ENCODE measurements at regions not wholly inside any gene's neighbourhood (a gene's known extent, or its start where the extent isn't known, plus 50 kb on each side); places are given as distances from the start of the nearest gene placed in this dataset.

DNA sequence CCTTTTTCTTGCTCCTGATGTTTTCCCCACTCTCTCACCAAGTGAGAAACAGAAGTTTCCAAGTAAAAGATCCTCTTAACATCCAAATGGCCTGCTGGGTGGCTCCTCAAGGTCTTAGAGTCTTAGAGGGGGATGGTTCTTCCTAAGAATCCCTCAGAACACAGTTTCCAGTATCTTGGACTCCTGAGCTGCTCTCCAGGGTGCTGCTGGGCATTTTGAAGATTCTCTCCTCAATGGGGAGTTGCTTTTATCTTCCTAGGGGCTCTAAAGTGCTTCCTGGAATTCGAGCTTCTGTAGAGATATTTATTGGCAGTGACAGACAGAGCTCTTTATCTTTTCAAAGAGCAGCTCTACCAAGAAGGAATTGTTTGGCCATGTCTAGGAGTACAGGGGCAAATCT is 70.8 kb upstream of the SLC35B3 start:
- Histone ChIP-seq H4K91ac (ENCODE audit: low read depth, low read length) (no peak overlapping the region), H2BK5ac (ENCODE audit: low read depth, low read length, poor library complexity) (no peak overlapping the region), H3K27me3 (ENCODE audit: insufficient read depth, low read length) (no peaks in the 10 kb centered on the region), H3K79me1 (ENCODE audit: low read length) (no peaks in the 10 kb centered on the region), H3K4me1 (ENCODE audit: control insufficient read depth in 1 of 2, insufficient read depth in 2 of 2, low read length in 2 of 2) (no peaks in the 10 kb centered on the region), H3K14ac (ENCODE audit: low read length) (no peak overlapping the region), H3K9ac (ENCODE audit: low read length) (no peak overlapping the region), H3K4me2 (ENCODE audit: low read length) (no peak overlapping the region), H3K36me3 (ENCODE audit: control insufficient read depth in 1 of 2, insufficient read depth in 2 of 2, low read length in 2 of 2) (no peaks in the 10 kb centered on the region), H2BK120ac (ENCODE audit: insufficient read depth, low read length, poor library complexity) (no peak overlapping the region), H4K8ac (ENCODE audit: low read depth, low read length) (no peak overlapping the region), H2AK5ac (ENCODE audit: low read length) (no peak overlapping the region), H3K4ac (ENCODE audit: low read depth, low read length) (no peak overlapping the region), H4K12ac (ENCODE audit: low read depth, low read length) (no peak overlapping the region), H3K27ac (ENCODE audit: low read depth, low read length) (no peak overlapping the region), H2AFZ (ENCODE audit: insufficient read depth, low read length, poor library complexity) (no peak overlapping the region), H3K9me3 (ENCODE audit: insufficient read depth, low read depth, low read length) (no peaks in the 10 kb centered on the region), H3K79me2 (ENCODE audit: control insufficient read depth, insufficient read depth, low read length, poor library complexity) (no peaks in the 10 kb centered on the region), H3K18ac (ENCODE audit: low read length) (no peak overlapping the region), H2BK12ac (ENCODE audit: low read length) (no peak overlapping the region), H3K23ac (ENCODE audit: low read length) (no peak overlapping the region), H3K4me3 (ENCODE audit: low read depth, low read length) (no peak overlapping the region)
- DNase-seq, result no peak
- WGBS (ENCODE audit: extremely low coverage, insufficient coverage, insufficient read length), result no CpG with 5 or more reads among the region's 1 CpG

DNA sequence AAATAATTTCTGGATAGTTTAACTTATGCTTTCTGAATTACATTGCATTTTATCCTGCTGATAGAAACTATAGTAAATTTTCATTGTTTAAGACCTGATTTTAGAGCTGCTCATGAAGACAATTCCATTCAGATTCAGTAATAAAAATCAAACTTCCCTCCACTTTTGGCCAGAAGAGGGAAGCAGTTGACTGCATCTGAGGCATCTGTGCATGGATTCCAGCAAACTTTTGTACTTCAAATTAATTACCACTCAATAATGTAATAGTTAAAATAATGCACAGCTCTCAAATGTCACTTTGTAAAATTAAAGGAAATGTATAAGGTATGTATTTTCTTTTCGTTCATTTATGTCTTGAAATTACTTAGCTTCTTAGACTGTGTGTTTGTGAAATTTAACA is 64.2 kb upstream of the SLC35B3 start:
- Histone ChIP-seq H3K4me2 (ENCODE audit: low read length) (no peak overlapping the region), H4K8ac (ENCODE audit: low read depth, low read length) (no peak overlapping the region), H3K4me1 (ENCODE audit: control insufficient read depth in 1 of 2, insufficient read depth in 2 of 2, low read length in 2 of 2) (no peaks in the 10 kb centered on the region), H3K4me3 (ENCODE audit: low read depth, low read length) (no peak overlapping the region), H3K36me3 (ENCODE audit: control insufficient read depth in 1 of 2, insufficient read depth in 2 of 2, low read length in 2 of 2) (no peaks in the 10 kb centered on the region), H3K79me2 (ENCODE audit: control insufficient read depth, insufficient read depth, low read length, poor library complexity) (no peaks in the 10 kb centered on the region), H2BK12ac (ENCODE audit: low read length) (no peak overlapping the region), H3K27ac (ENCODE audit: low read depth, low read length) (no peak overlapping the region), H3K4ac (ENCODE audit: low read depth, low read length) (no peak overlapping the region), H2AK5ac (ENCODE audit: low read length) (no peak overlapping the region), H2BK120ac (ENCODE audit: insufficient read depth, low read length, poor library complexity) (no peak overlapping the region), H3K79me1 (ENCODE audit: low read length) (no peaks in the 10 kb centered on the region), H4K12ac (ENCODE audit: low read depth, low read length) (no peak overlapping the region), H3K9ac (ENCODE audit: low read length) (no peak overlapping the region), H3K23ac (ENCODE audit: low read length) (no peak overlapping the region), H3K27me3 (ENCODE audit: insufficient read depth, low read length) (no peaks in the 10 kb centered on the region), H4K91ac (ENCODE audit: low read depth, low read length) (no peak overlapping the region), H2AFZ (ENCODE audit: insufficient read depth, low read length, poor library complexity) (no peak overlapping the region), H2BK5ac (ENCODE audit: low read depth, low read length, poor library complexity) (no peak overlapping the region), H3K9me3 (ENCODE audit: insufficient read depth, low read depth, low read length) (no peaks in the 10 kb centered on the region), H3K14ac (ENCODE audit: low read length) (no peak overlapping the region), H3K18ac (ENCODE audit: low read length) (no peak overlapping the region)
- no CpG with 5 or more reads among the region's 1 CpG for WGBS (ENCODE audit: extremely low coverage, insufficient coverage, insufficient read length)
- DNase-seq, result peak in 1 of 2 donors; percentile 26

DNA sequence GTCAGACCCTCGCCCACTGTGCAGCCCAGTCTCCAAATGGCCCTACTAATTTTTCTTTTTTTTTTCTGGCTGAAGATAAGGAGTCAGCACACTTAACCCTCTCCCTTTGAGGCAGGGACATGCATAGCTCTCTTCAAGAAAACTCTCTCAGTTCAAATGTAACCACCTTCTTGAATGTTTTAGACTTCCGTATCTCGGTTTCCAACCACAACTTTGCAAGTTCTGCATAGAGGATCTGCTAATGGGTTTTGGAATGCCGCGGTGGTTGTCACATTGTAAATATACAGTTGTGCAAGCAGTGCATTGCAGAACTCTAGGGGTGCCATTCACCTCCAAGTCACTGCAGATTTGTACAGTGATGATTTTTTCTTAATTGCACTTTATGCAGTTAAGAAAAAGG is 59.4 kb upstream of the SLC35B3 start:
- no peak overlapping the region for H2BK12ac ChIP-seq (ENCODE audit: low read length)
- H4K8ac ChIP-seq (ENCODE audit: low read depth, low read length), result no peak overlapping the region

DNA sequence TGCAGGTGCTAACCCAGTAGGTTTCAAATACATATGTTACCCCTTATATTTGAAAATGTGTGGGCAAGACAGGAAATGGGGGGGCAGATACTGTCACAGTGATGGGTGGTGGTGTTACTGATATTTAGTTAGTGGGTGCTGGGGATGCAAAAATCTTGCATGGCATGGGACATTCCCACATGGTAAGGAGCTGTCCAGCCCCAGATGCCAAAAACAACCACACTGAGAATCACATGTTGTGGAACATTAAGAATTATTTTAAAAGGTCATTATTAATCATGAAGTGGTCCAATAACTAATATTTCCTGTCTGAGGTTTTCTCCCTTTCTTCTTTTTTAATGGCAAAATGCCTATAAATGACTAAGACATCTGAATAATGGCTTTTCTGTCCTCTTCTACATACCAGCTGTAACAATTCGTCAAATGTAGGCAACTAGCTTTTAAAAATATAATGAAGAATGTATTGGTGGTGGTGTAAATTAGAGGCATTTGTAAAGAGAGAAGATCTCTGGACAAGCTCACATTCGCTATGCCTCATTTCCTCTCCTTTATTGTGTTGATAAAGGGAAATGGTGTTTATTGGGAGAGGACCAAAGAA is 57.3 kb upstream of the SLC35B3 start:
- no peak overlapping the region for H2BK120ac ChIP-seq (ENCODE audit: insufficient read depth, low read length, poor library complexity)
- no peaks in the 10 kb centered on the region for H3K9me3 ChIP-seq (ENCODE audit: insufficient read depth, low read depth, low read length)
- H3K36me3 ChIP-seq (ENCODE audit: control insufficient read depth in 1 of 2, insufficient read depth in 2 of 2, low read length in 2 of 2), result no peaks in the 10 kb centered on the region
- no peak for DNase-seq
- no peak overlapping the region for H3K4ac ChIP-seq (ENCODE audit: low read depth, low read length)
- no peak overlapping the region for H3K18ac ChIP-seq (ENCODE audit: low read length)
- no peak overlapping the region for H2AK5ac ChIP-seq (ENCODE audit: low read length)
- H4K8ac ChIP-seq (ENCODE audit: low read depth, low read length), result no peak overlapping the region
- H3K4me2 ChIP-seq (ENCODE audit: low read length), result no peak overlapping the region
- H3K23ac ChIP-seq (ENCODE audit: low read length), result no peak overlapping the region
- H2AFZ ChIP-seq (ENCODE audit: insufficient read depth, low read length, poor library complexity), result no peak overlapping the region
- H2BK12ac ChIP-seq (ENCODE audit: low read length), result no peak overlapping the region
- H3K79me1 ChIP-seq (ENCODE audit: low read length), result no peaks in the 10 kb centered on the region
- no peak overlapping the region for H3K14ac ChIP-seq (ENCODE audit: low read length)
- no peaks in the 10 kb centered on the region for H3K79me2 ChIP-seq (ENCODE audit: control insufficient read depth, insufficient read depth, low read length, poor library complexity)
- H2BK5ac ChIP-seq (ENCODE audit: low read depth, low read length, poor library complexity), result no peak overlapping the region
- H4K12ac ChIP-seq (ENCODE audit: low read depth, low read length), result no peak overlapping the region
- WGBS (ENCODE audit: extremely low coverage, insufficient coverage, insufficient read length), result no CpG with 5 or more reads among the region's 2 CpGs
- H4K91ac ChIP-seq (ENCODE audit: low read depth, low read length), result no peak overlapping the region
- no peaks in the 10 kb centered on the region for H3K4me1 ChIP-seq (ENCODE audit: control insufficient read depth in 1 of 2, insufficient read depth in 2 of 2, low read length in 2 of 2)
- H3K27ac ChIP-seq (ENCODE audit: low read depth, low read length), result no peak overlapping the region
- no peaks in the 10 kb centered on the region for H3K27me3 ChIP-seq (ENCODE audit: insufficient read depth, low read length)
- no peak overlapping the region for H3K4me3 ChIP-seq (ENCODE audit: low read depth, low read length)
- H3K9ac ChIP-seq (ENCODE audit: low read length), result no peak overlapping the region

More for the DNA sequence above, 59.4 kb upstream of the SLC35B3 start:
- no peak overlapping the region for H2BK120ac ChIP-seq (ENCODE audit: insufficient read depth, low read length, poor library complexity)
- H2AFZ ChIP-seq (ENCODE audit: insufficient read depth, low read length, poor library complexity), result no peak overlapping the region
- H3K79me2 ChIP-seq (ENCODE audit: control insufficient read depth, insufficient read depth, low read length, poor library complexity), result no peaks in the 10 kb centered on the region
- no peak overlapping the region for H4K91ac ChIP-seq (ENCODE audit: low read depth, low read length)
- no peak overlapping the region for H3K18ac ChIP-seq (ENCODE audit: low read length)
- no peaks in the 10 kb centered on the region for H3K4me1 ChIP-seq (ENCODE audit: control insufficient read depth in 1 of 2, insufficient read depth in 2 of 2, low read length in 2 of 2)
- H3K14ac ChIP-seq (ENCODE audit: low read length), result no peak overlapping the region
- H4K12ac ChIP-seq (ENCODE audit: low read depth, low read length), result no peak overlapping the region
- no peak overlapping the region for H3K4me3 ChIP-seq (ENCODE audit: low read depth, low read length)
- H3K9ac ChIP-seq (ENCODE audit: low read length), result no peak overlapping the region
- no peak for DNase-seq
- no peak overlapping the region for H3K27ac ChIP-seq (ENCODE audit: low read depth, low read length)
- no peak overlapping the region for H3K4ac ChIP-seq (ENCODE audit: low read depth, low read length)
- no peaks in the 10 kb centered on the region for H3K9me3 ChIP-seq (ENCODE audit: insufficient read depth, low read depth, low read length)
- no peak overlapping the region for H2AK5ac ChIP-seq (ENCODE audit: low read length)
- no peaks in the 10 kb centered on the region for H3K36me3 ChIP-seq (ENCODE audit: control insufficient read depth in 1 of 2, insufficient read depth in 2 of 2, low read length in 2 of 2)
- no CpG with 5 or more reads among the region's 5 CpGs for WGBS (ENCODE audit: extremely low coverage, insufficient coverage, insufficient read length)
- no peaks in the 10 kb centered on the region for H3K27me3 ChIP-seq (ENCODE audit: insufficient read depth, low read length)
- no peaks in the 10 kb centered on the region for H3K79me1 ChIP-seq (ENCODE audit: low read length)
- H3K4me2 ChIP-seq (ENCODE audit: low read length), result no peak overlapping the region
- H3K23ac ChIP-seq (ENCODE audit: low read length), result no peak overlapping the region
- no peak overlapping the region for H2BK5ac ChIP-seq (ENCODE audit: low read depth, low read length, poor library complexity)
